Natural killer cell treated with Interleukin-12 subunit alpha and Interleukin-12 subunit beta and Interleukin-15 and Interleukin-18, amount 100 ng/mL, for 72 hours (primary cell): ENCODE measurements at regions not wholly inside any gene's neighbourhood (a gene's known extent, or its start where the extent isn't known, plus 50 kb on each side); places are given as distances from the start of the nearest gene placed in this dataset.
"Not testable (repeated sequence)": the region's sequence is repeated elsewhere in the genome, so short reads cannot be mapped to it uniquely, and the experiment has no call there.

Source experiments
- ATAC-seq, 2 donors: fragments of 150-1000 bp; cut with Tn5 transposase in 1 of 2; sonication (Bioruptor Pico), chemical (Tn5 transposase) in 1 of 2; 2 replicates each; pipeline ENCODE4 v1.10.0; 2021
- DNase-seq: peaks from one replicate; pipeline ENCODE4 v3.0.0; 2022; ENCODE audit warnings: low spot score
- H3K27ac Mint-ChIP-seq, 2 donors: 1 replicate in 1 of 2; 2 replicates in 1 of 2; pipeline ENCODE4 v1.8.0; 2022; ENCODE audit warnings: mixed read lengths in 2 of 2, mild to moderate bottlenecking in 1 of 2, moderate library complexity in 1 of 2
- H3K27me3 Mint-ChIP-seq, 2 donors: 1 replicate in 1 of 2; 2 replicates in 1 of 2; pipeline ENCODE4 v1.8.0; 2022; ENCODE audit warnings: mixed read lengths in 2 of 2
- H3K36me3 Mint-ChIP-seq: one replicate; pipeline ENCODE4 v1.8.0; 2022; ENCODE audit warnings: mixed read lengths
- H3K4me1 Mint-ChIP-seq, 2 donors: 1 replicate in 1 of 2; 2 replicates in 1 of 2; pipeline ENCODE4 v1.8.0; 2022; ENCODE audit warnings: low read depth in 2 of 2, mixed read lengths in 2 of 2, mild to moderate bottlenecking in 1 of 2
- H3K4me3 Mint-ChIP-seq: one replicate; pipeline ENCODE4 v1.8.0; 2022; ENCODE audit warnings: mixed read lengths
- H3K9me3 Mint-ChIP-seq: 2 replicates; pipeline ENCODE4 v1.8.0; 2022; ENCODE audit warnings: mixed read lengths

DNA sequence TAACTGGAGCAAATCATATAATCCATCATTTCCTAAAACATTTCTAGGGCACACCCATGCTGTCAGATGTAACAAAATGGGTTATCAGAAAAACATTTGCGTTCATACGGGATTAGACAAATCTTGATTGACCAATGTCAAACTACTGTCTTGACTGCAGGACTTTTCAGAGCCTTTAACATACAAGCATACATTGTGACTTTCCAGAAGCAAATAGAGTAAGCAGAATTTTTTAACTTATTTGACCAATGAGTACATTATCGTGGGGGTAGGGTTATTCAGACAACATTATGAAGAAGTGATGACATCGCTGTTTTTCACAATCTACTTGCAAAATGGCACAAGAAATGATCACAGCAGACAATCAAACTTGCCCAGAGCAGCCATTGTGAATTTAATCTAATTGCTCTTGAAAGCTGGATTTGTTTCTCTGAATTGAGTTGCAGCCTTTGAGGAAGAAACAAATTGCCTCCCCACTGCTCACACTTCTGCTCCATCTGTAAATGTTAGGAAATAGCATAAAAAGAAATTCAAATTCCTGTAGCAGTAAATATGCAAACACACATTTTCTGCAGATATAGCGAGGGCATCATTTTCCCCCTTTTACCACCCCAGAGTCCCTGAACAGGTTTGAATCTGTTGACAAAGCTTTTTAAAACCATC lies 133.0 kb upstream of the DOK5 start:
- ATAC-seq (no peak), DNase-seq (no peak)
- Mint-ChIP-seq H3K36me3 (no peaks in the 10 kb centered on the region), H3K27ac (no peak overlapping the region), H3K9me3 (no peaks in the 10 kb centered on the region), H3K4me1 (no peaks in the 10 kb centered on the region), H3K4me3 (no peak overlapping the region), H3K27me3 (peaks cover 8 to 17% of the 10 kb centered on the region in 2 donors)

DNA sequence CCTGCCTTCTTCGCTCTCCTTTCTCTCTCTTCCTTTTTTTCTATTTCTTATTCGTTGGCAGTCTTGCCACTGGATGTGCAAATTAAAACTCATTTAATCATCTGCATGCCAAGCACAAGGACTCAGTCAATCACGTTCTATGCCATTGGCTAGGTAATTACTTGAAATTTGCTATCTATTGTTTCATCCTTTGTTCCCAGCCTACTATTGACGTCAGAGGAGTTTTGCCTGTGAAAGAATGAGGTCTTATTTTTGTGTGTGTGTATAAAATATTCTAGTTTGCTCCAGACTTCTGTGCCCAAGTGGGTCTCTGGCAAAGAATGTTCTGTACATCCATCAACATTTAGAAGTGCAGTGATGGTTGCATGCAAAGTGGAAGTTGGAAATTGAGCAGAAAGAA lies 132.3 kb upstream of the DOK5 start:
- no peaks in the 10 kb centered on the region for H3K4me1 Mint-ChIP-seq
- H3K27me3 Mint-ChIP-seq, result peaks cover 8 to 17% of the 10 kb centered on the region in 2 donors
- H3K36me3 Mint-ChIP-seq, result no peaks in the 10 kb centered on the region
- DNase-seq, result no peak
- H3K4me3 Mint-ChIP-seq, result no peak overlapping the region
- no peaks in the 10 kb centered on the region for H3K9me3 Mint-ChIP-seq
- ATAC-seq, result no peak
- H3K27ac Mint-ChIP-seq, result no peak overlapping the region

- Mint-ChIP-seq H3K27ac (no peak overlapping the region), H3K9me3 (no peaks in the 10 kb centered on the region), H3K4me1 (no peaks in the 10 kb centered on the region), H3K4me3 (no peak overlapping the region), H3K27me3 (peaks cover 10 to 22% of the 10 kb centered on the region in 2 donors), H3K36me3 (no peaks in the 10 kb centered on the region)
- ATAC-seq, result no peak
- DNase-seq, result no peak
These were observed 131.8 kb upstream of the DOK5 start for GRCh38 chr20:54343634-54344033.

GRCh38 chr20:54344832-54345231 lies 130.6 kb upstream of the DOK5 start:
- no peaks in the 10 kb centered on the region for H3K4me1 Mint-ChIP-seq
- no peak overlapping the region for H3K4me3 Mint-ChIP-seq
- no peaks in the 10 kb centered on the region for H3K36me3 Mint-ChIP-seq
- H3K27ac Mint-ChIP-seq, result no peak overlapping the region
- ATAC-seq, result no peak
- H3K27me3 Mint-ChIP-seq, result peaks cover 13 to 26% of the 10 kb centered on the region in 2 donors
- no peaks in the 10 kb centered on the region for H3K9me3 Mint-ChIP-seq
- DNase-seq, result no peak

DNA sequence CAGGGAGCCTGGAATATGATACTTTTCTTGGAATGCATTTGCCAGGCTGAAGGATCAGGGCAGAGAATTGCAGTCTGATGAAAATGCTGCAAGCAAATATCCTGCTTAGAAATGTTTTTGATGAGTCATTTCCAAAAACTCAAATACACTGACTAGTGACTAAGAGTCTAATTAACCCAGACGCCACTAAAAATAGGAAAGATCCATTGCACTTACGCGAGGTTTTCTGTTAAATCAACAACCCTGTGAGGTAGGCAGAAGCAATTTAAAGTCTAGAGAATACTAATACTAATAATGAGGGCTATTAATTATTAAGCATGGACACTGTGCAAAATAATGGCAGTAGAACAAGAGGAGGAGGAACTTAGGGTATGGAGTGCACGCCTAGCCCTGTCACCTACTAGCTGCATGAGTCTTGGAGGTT lies 130.1 kb upstream of the DOK5 start:
- no peaks in the 10 kb centered on the region for H3K9me3 Mint-ChIP-seq
- H3K4me1 Mint-ChIP-seq, result no peaks in the 10 kb centered on the region
- DNase-seq (no peak), ATAC-seq (no peak)
- H3K27me3 Mint-ChIP-seq, result peaks cover 13 to 26% of the 10 kb centered on the region in 2 donors
- no peaks in the 10 kb centered on the region for H3K36me3 Mint-ChIP-seq
- H3K27ac Mint-ChIP-seq, result no peak overlapping the region
- no peak overlapping the region for H3K4me3 Mint-ChIP-seq

DNA sequence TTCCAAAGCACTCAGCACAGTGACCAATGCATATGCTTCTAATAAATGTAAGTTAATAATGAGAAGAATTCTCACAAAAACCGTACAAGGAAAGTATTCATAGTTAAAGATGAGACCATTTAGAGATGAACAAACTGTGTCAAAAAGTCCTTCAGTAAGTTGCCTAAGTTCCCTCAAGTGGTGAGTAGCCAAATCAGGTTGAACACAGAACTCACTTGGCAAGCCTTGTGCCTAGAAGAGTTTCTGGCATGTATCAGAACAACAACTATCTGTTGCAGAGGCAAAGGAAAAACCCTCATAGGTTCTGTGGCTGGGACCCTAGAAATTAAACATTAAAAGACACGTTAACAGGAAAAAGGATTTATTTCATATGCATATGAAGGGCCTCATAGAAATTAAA lies 129.6 kb upstream of the DOK5 start:
- H3K4me1 Mint-ChIP-seq, result no peaks in the 10 kb centered on the region
- H3K4me3 Mint-ChIP-seq, result no peak overlapping the region
- no peaks in the 10 kb centered on the region for H3K36me3 Mint-ChIP-seq
- peaks cover 13 to 26% of the 10 kb centered on the region in 2 donors for H3K27me3 Mint-ChIP-seq
- H3K27ac Mint-ChIP-seq, result no peak overlapping the region
- DNase-seq (no peak), ATAC-seq (no peak)
- no peaks in the 10 kb centered on the region for H3K9me3 Mint-ChIP-seq

DNA sequence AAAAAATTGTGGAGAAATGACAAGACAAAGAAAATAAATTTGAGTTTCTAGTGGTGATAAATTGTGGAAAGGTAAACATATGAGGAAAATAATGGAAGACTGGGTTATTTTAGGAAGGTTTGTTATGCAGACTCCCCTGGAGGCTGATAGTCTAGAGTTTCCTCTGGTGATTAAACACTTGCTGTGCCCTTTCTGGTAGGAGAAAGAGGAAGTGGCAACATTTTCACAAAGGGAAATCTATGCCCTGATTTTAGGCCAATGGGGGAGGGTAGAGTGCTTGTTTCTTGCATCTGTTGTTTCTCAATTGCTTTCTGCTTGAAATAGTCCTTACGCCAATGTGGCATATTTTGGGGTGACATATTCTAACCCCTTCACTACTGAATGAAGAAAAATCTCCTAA lies 129.1 kb upstream of the DOK5 start:
- DNase-seq (no peak), ATAC-seq (no peak)
- no peaks in the 10 kb centered on the region for H3K36me3 Mint-ChIP-seq
- peaks cover 13 to 26% of the 10 kb centered on the region in 2 donors for H3K27me3 Mint-ChIP-seq
- H3K27ac Mint-ChIP-seq, result no peak overlapping the region
- no peaks in the 10 kb centered on the region for H3K4me1 Mint-ChIP-seq
- no peak overlapping the region for H3K4me3 Mint-ChIP-seq
- H3K9me3 Mint-ChIP-seq, result no peaks in the 10 kb centered on the region

GRCh38 chr20:54347166-54347833 lies 128.1 kb upstream of the DOK5 start:
- ATAC-seq (no peak), DNase-seq (no peak)
- Mint-ChIP-seq H3K27ac (no peak overlapping the region), H3K27me3 (peaks cover 13 to 26% of the 10 kb centered on the region in 2 donors), H3K4me3 (no peak overlapping the region), H3K36me3 (no peaks in the 10 kb centered on the region), H3K4me1 (no peaks in the 10 kb centered on the region), H3K9me3 (no peaks in the 10 kb centered on the region)

DNA sequence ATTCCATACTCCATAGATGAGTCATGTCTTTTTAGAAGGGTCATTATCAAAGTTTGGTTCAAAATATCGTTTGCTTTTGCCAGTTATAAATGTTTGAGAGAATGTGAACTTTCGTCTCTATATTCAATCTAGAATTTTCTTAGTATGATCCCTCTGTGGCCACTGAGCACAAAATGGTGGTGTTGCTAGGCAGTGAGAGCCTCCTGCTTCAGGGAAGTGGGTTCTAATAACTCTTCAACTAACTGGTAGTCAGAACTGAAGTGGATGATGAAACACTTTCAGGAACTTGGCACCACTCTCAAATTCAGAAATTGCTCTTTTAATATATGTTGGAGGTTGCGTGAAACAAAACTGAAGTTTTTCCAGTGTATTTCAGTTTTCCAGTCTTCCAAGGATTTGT lies 125.0 kb upstream of the DOK5 start:
- H3K4me1 Mint-ChIP-seq, result no peaks in the 10 kb centered on the region
- H3K4me3 Mint-ChIP-seq, result no peak overlapping the region
- no peak for ATAC-seq
- H3K27me3 Mint-ChIP-seq, result peaks cover 8 to 29% of the 10 kb centered on the region in 2 donors
- DNase-seq, result no peak
- no peaks in the 10 kb centered on the region for H3K36me3 Mint-ChIP-seq
- H3K9me3 Mint-ChIP-seq, result no peaks in the 10 kb centered on the region
- no peak overlapping the region for H3K27ac Mint-ChIP-seq

- Mint-ChIP-seq H3K27ac (no peak overlapping the region), H3K9me3 (no peaks in the 10 kb centered on the region), H3K4me1 (no peaks in the 10 kb centered on the region), H3K36me3 (no peaks in the 10 kb centered on the region), H3K27me3 (peaks cover 7 to 24% of the 10 kb centered on the region in 2 donors), H3K4me3 (no peak overlapping the region)
- no peak for DNase-seq
- ATAC-seq, result no peak
These were observed 123.8 kb upstream of the DOK5 start for GRCh38 chr20:54351371-54352136.

DNA sequence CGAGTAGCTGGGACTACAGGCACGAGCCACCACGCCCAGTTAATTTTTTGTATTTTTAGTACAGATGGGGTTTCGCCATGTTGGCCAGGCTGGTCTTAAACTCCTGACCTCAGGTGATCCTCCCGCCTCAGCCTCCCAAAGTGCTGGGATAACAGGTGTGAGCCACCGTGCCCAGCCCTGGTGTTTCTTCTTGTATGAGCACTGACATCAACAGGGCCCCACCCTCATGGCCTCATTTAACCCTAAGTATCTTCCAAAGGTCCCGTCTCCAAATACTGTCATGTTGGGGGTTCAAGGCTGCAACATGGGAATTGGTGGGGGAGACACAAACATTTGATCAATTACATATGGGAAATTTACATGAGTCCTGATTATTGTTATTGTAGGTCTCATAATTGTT lies 122.9 kb upstream of the DOK5 start:
- peaks cover 7 to 24% of the 10 kb centered on the region in 2 donors for H3K27me3 Mint-ChIP-seq
- ATAC-seq, DNase-seq, H3K9me3 Mint-ChIP-seq, H3K4me1 Mint-ChIP-seq, H3K4me3 Mint-ChIP-seq, H3K27ac Mint-ChIP-seq, H3K36me3 Mint-ChIP-seq: not testable (repeated sequence)

- no peaks in the 10 kb centered on the region for H3K36me3 Mint-ChIP-seq
- H3K9me3 Mint-ChIP-seq, result no peaks in the 10 kb centered on the region
- peaks cover 7 to 23% of the 10 kb centered on the region in 2 donors for H3K27me3 Mint-ChIP-seq
- DNase-seq, result no peak
- H3K27ac Mint-ChIP-seq, result no peak overlapping the region
- no peak for ATAC-seq
- no peak overlapping the region for H3K4me3 Mint-ChIP-seq
- no peaks in the 10 kb centered on the region for H3K4me1 Mint-ChIP-seq
These were observed 122.1 kb upstream of the DOK5 start for GRCh38 chr20:54353292-54353691.

GRCh38 chr20:54355631-54356280 lies 119.6 kb upstream of the DOK5 start:
- Mint-ChIP-seq H3K4me1 (no peaks in the 10 kb centered on the region), H3K9me3 (peaks cover 3% of the 10 kb centered on the region), H3K27ac (no peak overlapping the region), H3K27me3 (peaks cover 4 to 21% of the 10 kb centered on the region in 2 donors), H3K4me3 (no peak overlapping the region), H3K36me3 (no peaks in the 10 kb centered on the region)
- DNase-seq (no peak), ATAC-seq (no peak)

GRCh38 chr20:54356801-54357200 lies 118.6 kb upstream of the DOK5 start:
- H3K4me3 Mint-ChIP-seq, result no peak overlapping the region
- no peak overlapping the region for H3K27ac Mint-ChIP-seq
- peaks cover 3% of the 10 kb centered on the region for H3K9me3 Mint-ChIP-seq
- H3K27me3 Mint-ChIP-seq, result peaks cover 4 to 21% of the 10 kb centered on the region in 2 donors
- ATAC-seq (no peak), DNase-seq (no peak)
- H3K4me1 Mint-ChIP-seq, result no peaks in the 10 kb centered on the region
- H3K36me3 Mint-ChIP-seq, result no peaks in the 10 kb centered on the region
